Endothelial cell of umbilical vein (primary cell): ENCODE measurements at regions not wholly inside any gene's neighbourhood (a gene's known extent, or its start where the extent isn't known, plus 50 kb on each side); places are given as distances from the start of the nearest gene placed in this dataset.

Experiments used
- CTCF ChIP-seq, 2 donors: IDR thresholded peaks; 1 replicate in 1 of 2; 2 replicates in 1 of 2; pipeline ENCODE4 v1.5.1; 2011; ENCODE audit warnings: low read length in 2 of 2, mild to moderate bottlenecking in 2 of 2, moderate library complexity in 2 of 2, control low read depth in 1 of 2, inconsistent platforms in 1 of 2, low read depth in 1 of 2; ENCODE audit not compliant: insufficient read depth in 1 of 2; ENCODE audit errors: extremely low read depth in 1 of 2
- MYC ChIP-seq: IDR thresholded peaks from one replicate; pipeline ENCODE4 v1.6.1; 2011; ENCODE audit warnings: mild to moderate bottlenecking, low read depth, low read length

GRCh38 chr3:42019144-42019952 lies 57.4 kb upstream of the ULK4 start:
- TF ChIP-seq MYC (no peak), CTCF (IDR thresholded peaks at IDR 0.05; ENCODE audit: extremely low read depth in 1 of 2, insufficient read depth in 1 of 2, low read depth in 1 of 2, low read length in 2 of 2) (no peak)
